H1 (cell line): ENCODE measurements at regions not wholly inside any gene's neighbourhood (a gene's known extent, or its start where the extent isn't known, plus 50 kb on each side); places are given as distances from the start of the nearest gene placed in this dataset.

Experiments used
- CTCF ChIA-PET: fragments of 300-600 bp; sonication (Branson Sonifier 250); formaldehyde crosslinking; loops from one replicate; lab custom pipeline; 2021; ENCODE audit not compliant: partially characterized antibody; lab: Charles Lee
- POLR2A ChIA-PET: fragments of 300-600 bp; sonication (Branson Sonifier 250); formaldehyde crosslinking; loops from one replicate; lab custom pipeline; 2021; ENCODE audit warnings: inconsistent platforms; ENCODE audit not compliant: partially characterized antibody; lab: Charles Lee
- DNase-seq, 2 experiments: peaks; one replicate each; pipeline versions ENCODE4 v3.0.0 to v3.0.0-alpha.2; 2010 to 2022; ENCODE audit warnings: low spot score in 2 of 2, low read depth in 1 of 2, mixed read lengths in 1 of 2
- FAIRE-seq: peaks from 2 replicates; lab custom pipeline; 2011; peaks lifted over from hg19 to GRCh38; lab: Jason Lieb, UNC
- H2AFZ ChIP-seq: 2 replicates; pipeline ENCODE4 v1.8.1; 2012; ENCODE audit warnings: low read length, inconsistent platforms
- H2AK5ac ChIP-seq: 2 replicates; pipeline ENCODE4 v1.6.1; 2013; ENCODE audit warnings: low read depth, low read length
- H2BK120ac ChIP-seq: replicated peaks from 2 replicates; pipeline ENCODE3; 2013; ENCODE audit warnings: low read depth, low read length, inconsistent platforms
- H2BK12ac ChIP-seq: 2 replicates; pipeline ENCODE4 v1.6.1; 2013; ENCODE audit warnings: low read depth, low read length
- H2BK15ac ChIP-seq: 2 replicates; pipeline ENCODE4 v1.6.1; 2013; ENCODE audit warnings: low read length
- H2BK20ac ChIP-seq: 2 replicates; pipeline ENCODE4 v1.6.1; 2013; ENCODE audit warnings: low read length
- H2BK5ac ChIP-seq: 2 replicates; pipeline ENCODE4 v1.6.1; 2013; ENCODE audit warnings: low read depth, low read length
- H3K14ac ChIP-seq: 2 replicates; pipeline ENCODE4 v1.6.1; 2013; ENCODE audit warnings: inconsistent platforms; ENCODE audit not compliant: insufficient read length
- H3K18ac ChIP-seq: 2 replicates; pipeline ENCODE4 v1.6.1; 2013; ENCODE audit warnings: low read length; ENCODE audit errors: extremely low read depth
- H3K23ac ChIP-seq: 2 replicates; pipeline ENCODE4 v1.6.1; 2013; ENCODE audit warnings: inconsistent platforms; ENCODE audit not compliant: insufficient read length
- H3K23me2 ChIP-seq: 2 replicates; pipeline ENCODE4 v1.6.1; 2013; ENCODE audit warnings: low read depth, low read length
- H3K27ac ChIP-seq: 2 replicates; pipeline ENCODE4 v1.6.1; 2011; ENCODE audit warnings: low read depth, low read length, inconsistent platforms
- H3K27me3 ChIP-seq, 4 experiments: replicated peaks in 1 of 4; 1 replicate in 1 of 4; 2 replicates in 3 of 4; pipeline versions ENCODE4 v1.6.1 to v1.8.1; 2011 to 2013; ENCODE audit warnings: low read length in 3 of 4, mild to moderate bottlenecking in 3 of 4, inconsistent platforms in 2 of 4, mixed read lengths in 2 of 4, moderate library complexity in 1 of 4; ENCODE audit not compliant: control insufficient read depth in 3 of 4, insufficient read depth in 3 of 4; ENCODE audit errors: extremely low read depth in 1 of 4
- H3K36me3 ChIP-seq, 4 experiments: 2 replicates each; pipeline versions ENCODE4 v1.6.1 to v1.8.1; 2011 to 2013; ENCODE audit warnings: mild to moderate bottlenecking in 4 of 4, low read length in 3 of 4, moderate library complexity in 2 of 4, control low read depth in 1 of 4, inconsistent platforms in 1 of 4; ENCODE audit not compliant: insufficient read depth in 4 of 4, control insufficient read depth in 2 of 4
- H3K4ac ChIP-seq: replicated peaks from 2 replicates; pipeline ENCODE3; 2013; ENCODE audit warnings: low read length, low read depth, mixed read lengths, inconsistent platforms; ENCODE audit not compliant: insufficient read length
- H3K4me1 ChIP-seq, 4 experiments: replicated peaks in 1 of 4; 1 replicate in 1 of 4; 2 replicates in 3 of 4; pipeline versions ENCODE4 v1.6.1 to v1.8.1; 2011 to 2013; ENCODE audit warnings: low read length in 3 of 4, inconsistent platforms in 2 of 4, mixed read lengths in 1 of 4; ENCODE audit not compliant: insufficient read depth in 4 of 4, control insufficient read depth in 3 of 4
- H3K4me2 ChIP-seq, 2 experiments: 2 replicates each; pipeline versions ENCODE4 v1.6.1 to v1.8.1; 2011 to 2013; ENCODE audit warnings: low read depth in 2 of 2, low read length in 2 of 2, control low read depth in 1 of 2, inconsistent platforms in 1 of 2, mild to moderate bottlenecking in 1 of 2; ENCODE audit not compliant: insufficient read depth in 1 of 2
- H3K4me3 ChIP-seq, 4 experiments: fragments of 200-600, 300-600 bp in 1 of 4; sonication (generic), shearing (Covaris generic), sonication (Bioruptor Twin) in 1 of 4; 2 replicates each; pipeline versions ENCODE4 v1.5.1 to v1.8.1; 2011 to 2016; ENCODE audit warnings: low read length in 4 of 4, low read depth in 3 of 4, control low read depth in 2 of 4, inconsistent platforms in 2 of 4, mild to moderate bottlenecking in 2 of 4, mixed read lengths in 1 of 4, moderate library complexity in 1 of 4; ENCODE audit not compliant: insufficient read depth in 2 of 4; ENCODE audit errors: extremely low read depth in 1 of 4
- H3K56ac ChIP-seq: replicated peaks from 2 replicates; pipeline ENCODE3; 2013; ENCODE audit warnings: low read depth, mild to moderate bottlenecking, mixed read lengths, low read length, inconsistent platforms; ENCODE audit not compliant: insufficient read length
- H3K79me1 ChIP-seq: 2 replicates; pipeline ENCODE4 v1.6.1; 2013; ENCODE audit warnings: low read depth, low read length, control low read depth
- H3K79me2 ChIP-seq, 2 experiments: 2 replicates each; pipeline versions ENCODE4 v1.6.1 to v1.8.1; 2012 to 2013; ENCODE audit warnings: low read length in 2 of 2, mild to moderate bottlenecking in 2 of 2, inconsistent platforms in 1 of 2; ENCODE audit not compliant: insufficient read depth in 2 of 2, control insufficient read depth in 1 of 2
- H3K9ac ChIP-seq, 4 experiments: replicated peaks in 1 of 4; 1 replicate in 1 of 4; 2 replicates in 3 of 4; pipeline versions ENCODE4 v1.6.1 to v1.8.1; 2011 to 2013; ENCODE audit warnings: low read depth in 3 of 4, low read length in 3 of 4, control low read depth in 2 of 4, mild to moderate bottlenecking in 2 of 4, moderate library complexity in 2 of 4, inconsistent platforms in 1 of 4; ENCODE audit errors: extremely low read depth in 1 of 4
- H3K9me3 ChIP-seq, 2 experiments: 2 replicates each; pipeline versions ENCODE4 v1.6.1 to v1.8.1; 2012 to 2013; ENCODE audit warnings: mild to moderate bottlenecking in 2 of 2, moderate library complexity in 2 of 2, control low read depth in 1 of 2, inconsistent platforms in 1 of 2, low read depth in 1 of 2, low read length in 1 of 2, mixed read lengths in 1 of 2; ENCODE audit not compliant: insufficient read depth in 2 of 2
- H4K20me1 ChIP-seq, 2 experiments: replicated peaks in 1 of 2; 2 replicates each; pipeline versions ENCODE3 to v1.8.1; 2011 to 2013; ENCODE audit warnings: inconsistent platforms in 2 of 2, low read length in 2 of 2, mild to moderate bottlenecking in 1 of 2; ENCODE audit not compliant: insufficient read depth in 2 of 2, control insufficient read depth in 1 of 2
- H4K5ac ChIP-seq: 2 replicates; pipeline ENCODE4 v1.6.1; 2013; ENCODE audit warnings: low read length, low read depth, mixed read lengths, inconsistent platforms; ENCODE audit not compliant: insufficient read length
- H4K8ac ChIP-seq: 2 replicates; pipeline ENCODE4 v1.8.0; 2013; ENCODE audit warnings: mild to moderate bottlenecking, moderate library complexity, low read length, inconsistent platforms; ENCODE audit not compliant: insufficient read depth; ENCODE audit errors: extremely low read depth
- H4K91ac ChIP-seq: replicated peaks from 2 replicates; pipeline ENCODE3; 2013; ENCODE audit warnings: low read length, mixed read lengths, inconsistent platforms; ENCODE audit not compliant: insufficient read length
- CHD1 ChIP-seq: IDR thresholded peaks from 2 replicates; pipeline ENCODE4 v1.6.1; 2012; ENCODE audit warnings: low read depth, low read length, improper control_type of control experiment
- GTF2F1 ChIP-seq: IDR thresholded peaks from 2 replicates; pipeline ENCODE4 v1.6.1; 2012; ENCODE audit warnings: low read depth, low read length, improper control_type of control experiment, borderline replicate concordance
- WGBS, 2 experiments: shearing (Covaris generic) in 1 of 2; methylation state at CpG; one replicate each; pipeline versions ENCODE4 v1.1.6 to v1.1.7; 2013 to 2015; ENCODE audit warnings: low lambda C conversion rate in 2 of 2, mixed read lengths in 2 of 2, inconsistent platforms in 1 of 2, low coverage in 1 of 2, missing lambda C conversion rate in 1 of 2; ENCODE audit not compliant: insufficient replicate concordance in 2 of 2, insufficient coverage in 1 of 2, insufficient read length in 1 of 2; ENCODE audit errors: extremely low coverage in 1 of 2, missing lambda C conversion rate in 1 of 2; 5-methylcytosine and 5-hydroxymethylcytosine counted together

DNA sequence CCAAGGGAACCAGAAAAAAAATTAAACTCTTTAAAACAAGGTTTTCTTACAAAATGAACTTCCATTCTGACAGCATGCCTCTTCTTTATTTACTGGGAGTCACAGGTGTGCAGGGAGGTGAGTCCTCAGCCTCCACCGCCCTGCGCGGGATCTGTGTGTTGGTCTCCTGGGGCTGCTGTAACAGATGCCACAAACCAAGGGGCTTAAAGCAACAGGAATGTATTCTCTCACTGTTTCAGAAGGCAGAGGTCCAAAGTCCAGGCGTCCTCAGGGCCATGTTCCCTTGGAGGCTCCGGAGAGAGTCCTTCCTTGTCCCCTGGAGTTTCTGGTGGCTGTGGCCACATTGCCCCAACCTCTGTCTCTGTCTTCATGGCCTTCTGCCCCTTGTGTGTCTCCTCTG lies 123.6 kb upstream of the C1orf174 start:
- no peak overlapping the region for H4K8ac ChIP-seq
- H3K79me1 ChIP-seq, result no peaks in the 10 kb centered on the region; the same call in 1 of the 2 replicates
- FAIRE-seq, result no peak
- H3K4me3 ChIP-seq, result no peak overlapping the region
- H3K23ac ChIP-seq, result no peak overlapping the region
- no peak overlapping the region for H4K91ac ChIP-seq
- H4K5ac ChIP-seq, result no peak overlapping the region
- CTCF ChIA-PET, result no interaction called here
- H3K18ac ChIP-seq, result no peak overlapping the region
- no peak overlapping the region for H2BK15ac ChIP-seq
- H3K27ac ChIP-seq, result no peak overlapping the region
- 83% methylated on average over 5 of the region's 5 CpGs; no CpG with 5 or more reads in 1 of the 2 experiments for WGBS, 2 experiments
- no peak overlapping the region for H3K9ac ChIP-seq
- H3K79me2 ChIP-seq, result no peaks in the 10 kb centered on the region
- H3K23me2 ChIP-seq, result no peaks in the 10 kb centered on the region
- no peak overlapping the region for H3K4me2 ChIP-seq
- H2BK20ac ChIP-seq, result no peak overlapping the region
- no peak overlapping the region for H3K14ac ChIP-seq
- no peaks in the 10 kb centered on the region for H3K36me3 ChIP-seq
- H2AK5ac ChIP-seq, result no peak overlapping the region
- no peak for DNase-seq
- H3K56ac ChIP-seq, result no peak overlapping the region
- no peak overlapping the region for H2BK5ac ChIP-seq
- no peak overlapping the region for H2AFZ ChIP-seq
- no peaks in the 10 kb centered on the region for H3K9me3 ChIP-seq
- no peaks in the 10 kb centered on the region for H4K20me1 ChIP-seq
- H3K27me3 ChIP-seq, result 0 out of 7 replicates have a peak, but pooled peaks cover 0 to 2% (median 2%) of the 10 kb centered on the region in 4 experiments
- no peak overlapping the region for H2BK120ac ChIP-seq
- peaks cover 0 to 6% (median 3%) of the 10 kb centered on the region in 4 experiments; a peak in 4 of 7 replicates for H3K4me1 ChIP-seq
- no peak overlapping the region for H3K4ac ChIP-seq
- POLR2A ChIA-PET, result no interaction called here
- H2BK12ac ChIP-seq, result no peak overlapping the region
- TF ChIP-seq CHD1 (no peak), GTF2F1 (no peak)
